SK-N-SH (cell line): ENCODE measurements at regions not wholly inside any gene's neighbourhood (a gene's known extent, or its start where the extent isn't known, plus 50 kb on each side); places are given as distances from the start of the nearest gene placed in this dataset.

Experiments
- CTCF ChIA-PET: fragments of 300-600, 350-600 bp; formaldehyde crosslinking; extraction: SDS; loops from one replicate; lab custom pipeline; 2021; lab: Yijun Ruan, JAX
- POLR2A ChIA-PET: fragments of 350-600 bp; sonication (Branson Sonifier 250); formaldehyde crosslinking; extraction: SDS; loops from one replicate; lab custom pipeline; 2020; ENCODE audit warnings: antibody characterized with exemption, inconsistent platforms; lab: Yijun Ruan, JAX
- DNase-seq: peaks from one replicate; pipeline ENCODE4 v3.0.0; 2012
- H2AFZ ChIP-seq: fragments of 200-600 bp; sonication (generic); 2 replicates; pipeline ENCODE4 v1.8.1; 2016; ENCODE audit warnings: antibody characterized with exemption, mild to moderate bottlenecking, low read depth
- H3F3A ChIP-seq: fragments of 200-600 bp; sonication (generic); replicated peaks from 2 replicates; pipeline ENCODE3; 2016; ENCODE audit warnings: antibody characterized with exemption, mild to moderate bottlenecking; ENCODE audit not compliant: insufficient read depth
- H3K27ac ChIP-seq, 2 experiments: fragments of 200-500 bp in 1 of 2; fragments of 200-600 bp in 1 of 2; sonication (Bioruptor generic) in 1 of 2; sonication (generic), shearing (Covaris generic) in 1 of 2; 2 replicates each; pipeline versions ENCODE4 v1.5.1 to v1.6.1; 2014 to 2016; ENCODE audit warnings: low read depth in 2 of 2, inconsistent platforms in 1 of 2, low read length in 1 of 2, mild to moderate bottlenecking in 1 of 2, mixed read lengths in 1 of 2
- H3K27me3 ChIP-seq: fragments of 200-600 bp; sonication (generic), shearing (Covaris generic); 2 replicates; pipeline ENCODE4 v1.6.1; 2016; ENCODE audit warnings: mixed run types; ENCODE audit not compliant: insufficient read depth
- H3K36me3 ChIP-seq, 2 experiments: fragments of 200-500 bp in 1 of 2; fragments of 200-600 bp in 1 of 2; sonication (Bioruptor generic) in 1 of 2; sonication (generic) in 1 of 2; replicated peaks in 1 of 2; 2 replicates each; pipeline versions ENCODE3 to v1.5.1; 2014 to 2016; ENCODE audit warnings: low read length in 1 of 2, mild to moderate bottlenecking in 1 of 2; ENCODE audit not compliant: insufficient read depth in 2 of 2, control insufficient read depth in 1 of 2
- H3K4me1 ChIP-seq, 2 experiments: fragments of 200-500 bp in 1 of 2; fragments of 200-600 bp in 1 of 2; sonication (Bioruptor generic) in 1 of 2; sonication (generic), shearing (Covaris generic) in 1 of 2; 2 replicates each; pipeline versions ENCODE4 v1.5.1 to v1.6.1; 2014 to 2016; ENCODE audit warnings: low read depth in 1 of 2, low read length in 1 of 2, mixed run types in 1 of 2; ENCODE audit not compliant: insufficient read depth in 2 of 2, control insufficient read depth in 1 of 2
- H3K4me2 ChIP-seq: fragments of 200-600 bp; sonication (generic), shearing (Covaris generic); 2 replicates; pipeline ENCODE4 v1.6.1; 2017; ENCODE audit warnings: mixed run types
- H3K4me3 ChIP-seq, 2 experiments: fragments of 200-500 bp in 1 of 2; fragments of 200-600 bp in 1 of 2; sonication (Bioruptor generic) in 1 of 2; sonication (generic), shearing (Covaris generic) in 1 of 2; 2 replicates each; pipeline versions ENCODE4 v1.5.1 to v1.8.1; 2014 to 2016; ENCODE audit warnings: low read depth in 2 of 2, inconsistent platforms in 1 of 2, low read length in 1 of 2, mild to moderate bottlenecking in 1 of 2, mixed read lengths in 1 of 2, moderate library complexity in 1 of 2
- H3K79me2 ChIP-seq: fragments of 200-600 bp; sonication (generic); 2 replicates; pipeline ENCODE4 v1.8.1; 2017; ENCODE audit warnings: mild to moderate bottlenecking; ENCODE audit not compliant: insufficient read depth
- H3K9ac ChIP-seq: fragments of 200-600 bp; sonication (generic); 2 replicates; pipeline ENCODE4 v1.6.1; 2017; ENCODE audit warnings: mixed run types
- H3K9me2 ChIP-seq: fragments of 200-600 bp; sonication (generic); 2 replicates; pipeline ENCODE4 v1.6.1; 2017; ENCODE audit warnings: mixed run types
- H3K9me3 ChIP-seq: fragments of 200-600 bp; sonication (generic); 2 replicates; pipeline ENCODE4 v1.6.1; 2017; ENCODE audit warnings: mixed run types, mild to moderate bottlenecking, moderate library complexity
- H4K20me1 ChIP-seq: fragments of 200-600 bp; sonication (generic); 2 replicates; pipeline ENCODE4 v1.6.1; 2017; ENCODE audit warnings: mild to moderate bottlenecking, mixed run types; ENCODE audit not compliant: insufficient read depth
- FOSL2 ChIP-seq: IDR thresholded peaks from 2 replicates; pipeline ENCODE4 v1.4.0; 2012; ENCODE audit warnings: low read depth, mild to moderate bottlenecking, moderate library complexity, borderline replicate concordance
- FOXM1 ChIP-seq: IDR thresholded peaks from 2 replicates; pipeline ENCODE4 v1.4.0; 2012; ENCODE audit warnings: low read depth, mild to moderate bottlenecking
- IRF3 ChIP-seq: fragments of 150-350 bp; IDR thresholded peaks from 2 replicates; pipeline ENCODE4 v1.6.1; 2016; ENCODE audit warnings: mild to moderate bottlenecking, low read depth, low read length
- JUND ChIP-seq: IDR thresholded peaks from 2 replicates; pipeline ENCODE4 v1.4.0; 2012
- NFIC ChIP-seq: IDR thresholded peaks from 2 replicates; pipeline ENCODE4 v1.4.0; 2012; ENCODE audit warnings: borderline replicate concordance
- NRF1 ChIP-seq: IDR thresholded peaks from 2 replicates; pipeline ENCODE4 v1.6.1; 2012; ENCODE audit warnings: low read depth, mild to moderate bottlenecking, low read length
- RCOR1 ChIP-seq: fragments of 150-350 bp; IDR thresholded peaks from 2 replicates; pipeline ENCODE4 v1.6.1; 2017; ENCODE audit warnings: antibody characterized with exemption, low read length
- REST ChIP-seq: IDR thresholded peaks from 2 replicates; pipeline ENCODE4 v1.6.1; 2012; ENCODE audit warnings: mild to moderate bottlenecking, low read depth, low read length, moderate library complexity
- RFX5 ChIP-seq: IDR thresholded peaks from 2 replicates; pipeline ENCODE4 v1.6.1; 2012; ENCODE audit warnings: mild to moderate bottlenecking, improper control_type of control experiment, low read length
- SIN3A ChIP-seq: IDR thresholded peaks from 2 replicates; pipeline ENCODE4 v1.6.1; 2012; ENCODE audit warnings: low read depth, mild to moderate bottlenecking, low read length, moderate library complexity, borderline replicate concordance
- TAF1 ChIP-seq: IDR thresholded peaks from 2 replicates; pipeline ENCODE4 v1.6.1; 2012; ENCODE audit warnings: low read depth, mild to moderate bottlenecking, low read length, moderate library complexity, borderline replicate concordance
- TCF12 ChIP-seq: IDR thresholded peaks from 2 replicates; pipeline ENCODE4 v1.4.0; 2012
- TEAD4 ChIP-seq: IDR thresholded peaks from 2 replicates; pipeline ENCODE4 v1.4.0; 2012; ENCODE audit warnings: mild to moderate bottlenecking, borderline replicate concordance; ENCODE audit not compliant: insufficient read depth
- WGBS: methylation state at CpG from one replicate; pipeline ENCODE4 v1.1.6; 2017; ENCODE audit warnings: low lambda C conversion rate; 5-methylcytosine and 5-hydroxymethylcytosine counted together
- TF ChIP-seq, protein P1 (sequence below): IDR thresholded peaks from 2 replicates; pipeline ENCODE4 v1.4.0; 2012; ENCODE audit warnings: low read depth

DNA sequence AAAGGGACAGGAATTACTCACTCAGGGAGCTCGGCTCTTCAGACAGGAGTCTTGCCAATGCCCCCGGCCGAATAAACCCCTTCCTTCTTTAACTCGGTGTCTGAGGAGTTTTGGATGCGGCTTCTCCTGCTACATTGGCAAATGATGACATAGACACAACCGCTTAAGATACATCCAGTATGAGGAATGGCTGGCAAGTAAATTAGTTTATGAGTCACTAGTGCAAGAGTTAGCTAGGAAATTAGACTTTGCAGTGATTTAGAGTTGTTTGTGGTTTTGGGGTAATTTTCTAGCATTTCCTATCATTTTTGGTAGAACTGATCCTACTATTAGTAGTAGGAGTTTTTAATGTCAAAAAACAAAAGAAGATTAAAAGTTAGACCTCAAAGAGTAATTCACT lies 166.2 kb downstream of the SLITRK1 start (continued):
- TF ChIP-seq IRF3, result no peak
- TF ChIP-seq NRF1, result no peak

DNA sequence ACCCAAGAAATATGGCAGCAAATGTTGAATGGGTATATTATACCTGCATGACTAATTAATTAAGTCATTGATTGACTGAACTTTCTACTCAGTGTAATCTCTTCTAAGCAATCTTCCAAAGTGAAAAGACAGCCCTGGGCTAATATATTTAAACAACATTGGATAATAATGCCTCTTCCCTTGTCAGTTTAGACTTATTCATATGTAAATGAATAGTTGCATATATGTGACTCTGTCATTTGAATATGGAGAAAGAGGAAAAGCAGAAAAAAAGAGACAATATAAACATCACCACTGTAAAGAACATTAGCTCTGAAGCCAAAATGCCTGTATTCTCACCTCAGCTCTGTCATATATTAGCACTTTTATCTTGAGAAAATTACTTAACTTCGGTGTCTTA lies 168.0 kb downstream of the SLITRK1 start:
- H3K79me2 ChIP-seq, result no peaks in the 10 kb centered on the region
- no peaks in the 10 kb centered on the region for H3K9me2 ChIP-seq
- no peak for DNase-seq
- no peak overlapping the region for H2AFZ ChIP-seq
- whole genome bisulfite sequencing, result 3% methylated on average over 1 of the region's 1 CpG
- no peak overlapping the region for H3K9ac ChIP-seq
- no peaks in the 10 kb centered on the region for H3K9me3 ChIP-seq
- H3K27me3 ChIP-seq, result no peaks in the 10 kb centered on the region
- H3K4me2 ChIP-seq, result no peak overlapping the region
- TF ChIP-seq REST (no peak), FOSL2 (no peak), SIN3A (no peak), JUND (no peak), TCF12 (no peak), RCOR1 (no peak), TAF1 (no peak), FOXM1 (no peak), RFX5 (no peak), TEAD4 (no peak), NFIC (no peak)
- TF ChIP-seq, protein P1, sequence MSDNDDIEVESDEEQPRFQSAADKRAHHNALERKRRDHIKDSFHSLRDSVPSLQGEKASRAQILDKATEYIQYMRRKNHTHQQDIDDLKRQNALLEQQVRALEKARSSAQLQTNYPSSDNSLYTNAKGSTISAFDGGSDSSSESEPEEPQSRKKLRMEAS, result no peak
- H3K4me3 ChIP-seq, result no peak overlapping the region
- no peaks in the 10 kb centered on the region for H4K20me1 ChIP-seq
- no peaks in the 10 kb centered on the region for H3K4me1 ChIP-seq
- H3K27ac ChIP-seq, result no peak overlapping the region
- ChIA-PET POLR2A (no interaction called here), CTCF (no interaction called here)
- no peaks in the 10 kb centered on the region for H3F3A ChIP-seq
- no peaks in the 10 kb centered on the region for H3K36me3 ChIP-seq
